Glutamatergic neuron (in vitro differentiated cells): ENCODE measurements at regions not wholly inside any gene's neighbourhood (a gene's known extent, or its start where the extent isn't known, plus 50 kb on each side); places are given as distances from the start of the nearest gene placed in this dataset.

Experiments used
- DNase-seq: peaks from one replicate; pipeline ENCODE4 v3.0.0; 2022
- H3K27ac Mint-ChIP-seq: one replicate; pipeline ENCODE4 v1.8.0; 2020; ENCODE audit warnings: mild to moderate bottlenecking, mixed read lengths, inconsistent platforms; ENCODE audit not compliant: unreplicated experiment
- H3K27me3 Mint-ChIP-seq: one replicate; pipeline ENCODE4 v1.8.0; 2020; ENCODE audit warnings: mild to moderate bottlenecking, moderate library complexity, mixed read lengths, inconsistent platforms; ENCODE audit not compliant: unreplicated experiment
- H3K36me3 Mint-ChIP-seq: one replicate; pipeline ENCODE4 v1.8.0; 2020; ENCODE audit warnings: mild to moderate bottlenecking, mixed read lengths, inconsistent platforms; ENCODE audit not compliant: unreplicated experiment
- H3K4me1 Mint-ChIP-seq: one replicate; pipeline ENCODE4 v1.8.0; 2020; ENCODE audit warnings: mild to moderate bottlenecking, low read depth, mixed read lengths, inconsistent platforms; ENCODE audit not compliant: unreplicated experiment
- H3K4me3 Mint-ChIP-seq: one replicate; pipeline ENCODE4 v1.8.0; 2020; ENCODE audit warnings: mild to moderate bottlenecking, mixed read lengths, inconsistent platforms; ENCODE audit not compliant: unreplicated experiment
- H3K9me3 Mint-ChIP-seq: one replicate; pipeline ENCODE4 v1.8.0; 2020; ENCODE audit warnings: mild to moderate bottlenecking, moderate library complexity, mixed read lengths, inconsistent platforms; ENCODE audit not compliant: unreplicated experiment
- CTCF ChIP-seq: fragments of 200-600 bp; sonication (generic); IDR thresholded peaks from one replicate; pipeline ENCODE4 v1.5.0; 2021; ENCODE audit not compliant: partially characterized antibody, unreplicated experiment

DNA sequence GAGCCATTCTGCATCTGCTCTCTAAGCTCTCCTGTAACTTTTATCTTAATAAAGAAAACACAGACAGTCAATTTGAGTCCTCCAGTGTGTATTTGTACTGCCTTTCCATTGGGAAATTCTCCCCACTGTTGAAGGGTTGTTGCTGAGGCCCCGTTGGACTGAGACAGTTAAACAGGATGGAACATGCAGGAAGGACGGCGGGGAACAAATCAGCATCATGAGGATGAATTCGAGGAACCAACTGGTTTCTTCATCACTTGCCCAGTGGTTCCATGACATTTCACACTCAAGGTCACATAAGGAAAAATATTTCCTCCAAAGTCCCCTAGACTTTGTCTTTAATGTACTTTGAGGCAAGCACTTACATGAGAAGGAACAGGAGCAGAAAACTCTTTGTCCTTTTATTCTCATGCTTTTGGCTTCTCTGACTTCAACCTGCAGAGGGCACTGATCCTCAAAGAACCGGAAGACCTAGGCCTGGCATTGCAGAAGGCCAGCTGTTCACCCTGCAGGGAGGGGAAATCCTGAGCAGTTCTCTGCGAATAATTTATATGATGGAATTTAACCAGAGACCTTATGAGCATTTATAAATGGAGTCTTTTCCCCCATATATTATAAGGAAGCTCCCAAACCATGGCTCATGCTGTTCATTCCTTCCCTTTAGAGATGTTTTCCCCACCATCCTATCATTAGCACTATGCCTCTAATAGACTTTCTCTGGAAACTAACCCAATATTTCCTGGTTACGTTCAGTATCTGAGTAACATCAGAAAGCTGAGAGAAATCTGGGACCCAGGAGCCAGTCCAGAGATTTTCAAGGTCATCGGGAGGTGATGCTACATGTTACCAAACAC, 55.2 kb upstream of the ADGRF1 start:
- TF ChIP-seq CTCF = peak; percentile 48
- no peak overlapping the region for H3K4me3 Mint-ChIP-seq
- H3K9me3 Mint-ChIP-seq = no peaks in the 10 kb centered on the region
- peak; percentile 47 for DNase-seq
- H3K4me1 Mint-ChIP-seq = peaks cover 3% of the 10 kb centered on the region
- no peak overlapping the region for H3K27ac Mint-ChIP-seq
- no peaks in the 10 kb centered on the region for H3K36me3 Mint-ChIP-seq
- peaks cover 1% of the 10 kb centered on the region for H3K27me3 Mint-ChIP-seq

DNA sequence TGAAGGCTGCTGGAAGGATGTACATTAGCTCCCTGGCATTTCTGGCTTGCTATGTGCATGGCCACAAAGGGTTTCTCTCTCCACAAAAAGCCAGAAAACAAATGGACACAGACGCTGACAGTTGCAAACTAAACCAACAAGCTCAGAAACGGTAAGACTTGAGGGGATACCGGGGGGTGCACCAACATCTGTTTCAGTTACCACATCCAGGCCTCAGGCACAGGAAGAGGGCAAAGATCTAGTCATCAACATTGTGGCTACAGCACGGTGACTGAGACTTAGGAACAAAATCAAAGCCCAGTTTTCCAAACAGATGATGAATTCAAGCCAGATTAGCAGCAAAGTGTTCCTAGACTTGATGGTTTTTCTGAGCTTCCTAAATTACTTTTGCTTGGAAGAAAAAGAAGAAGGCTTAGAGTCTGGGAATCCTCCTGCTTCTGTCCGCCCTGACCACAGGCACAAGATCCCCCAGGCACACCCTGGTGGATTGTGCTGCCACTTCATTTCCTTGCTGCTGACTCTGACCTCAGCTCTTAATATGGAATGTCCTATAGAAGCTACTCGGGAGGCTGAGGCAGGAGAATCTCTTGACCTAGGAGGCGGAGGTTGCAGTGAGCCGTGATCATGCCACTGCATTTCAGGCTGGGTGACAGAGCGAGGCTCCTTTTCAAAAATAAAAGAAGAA, 54.2 kb upstream of the ADGRF1 start:
- H3K27ac Mint-ChIP-seq = no peak overlapping the region
- no peak for DNase-seq

DNA sequence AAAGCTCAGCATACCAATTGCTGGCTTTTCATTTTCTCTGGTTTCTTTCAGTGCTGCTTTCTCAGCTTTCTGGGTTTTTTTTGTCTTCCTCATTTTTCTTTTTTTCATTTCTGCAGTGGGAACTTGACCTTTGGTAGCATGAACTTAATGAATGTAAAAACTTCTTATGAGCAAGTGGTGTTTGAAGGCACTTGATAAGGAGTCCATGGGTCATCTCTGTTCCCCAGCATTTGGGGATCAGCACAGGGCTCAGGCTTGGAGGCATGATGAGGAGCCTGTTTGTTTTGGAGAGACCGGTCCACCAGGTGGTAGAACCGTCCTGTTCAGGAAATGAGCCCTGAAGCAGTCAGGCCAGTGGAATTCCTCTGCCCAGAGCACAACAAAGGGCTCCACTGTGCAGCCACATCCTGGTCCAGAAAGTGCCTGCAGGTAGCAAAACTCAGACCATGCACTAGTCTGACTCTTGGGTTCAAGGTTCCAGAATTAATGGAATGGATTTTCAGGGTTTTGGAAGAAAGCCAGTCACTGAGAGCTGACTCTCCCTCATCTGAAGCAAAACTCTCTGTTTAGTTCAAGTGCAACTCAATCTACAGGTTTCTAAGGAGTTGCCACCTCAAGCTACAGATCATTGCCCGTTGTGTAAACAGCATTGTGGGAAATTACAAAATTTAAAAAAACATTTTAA, 52.3 kb upstream of the ADGRF1 start:
- peaks cover 3% of the 10 kb centered on the region for H3K4me1 Mint-ChIP-seq
- peaks cover 3% of the 10 kb centered on the region for H3K27me3 Mint-ChIP-seq
- no peak for TF ChIP-seq CTCF
- DNase-seq = no peak
- H3K4me3 Mint-ChIP-seq = no peak overlapping the region
- H3K27ac Mint-ChIP-seq = no peak overlapping the region
- H3K36me3 Mint-ChIP-seq = no peaks in the 10 kb centered on the region
- no peaks in the 10 kb centered on the region for H3K9me3 Mint-ChIP-seq

More for the DNA sequence above, 54.2 kb upstream of the ADGRF1 start:
- H3K4me1 Mint-ChIP-seq = peaks cover 3% of the 10 kb centered on the region
- no peaks in the 10 kb centered on the region for H3K36me3 Mint-ChIP-seq
- H3K27me3 Mint-ChIP-seq = peaks cover 1% of the 10 kb centered on the region
- no peaks in the 10 kb centered on the region for H3K9me3 Mint-ChIP-seq
- no peak overlapping the region for H3K4me3 Mint-ChIP-seq
- TF ChIP-seq CTCF = no peak

GRCh38 chr6:47093169-47093568, 51.0 kb upstream of the ADGRF1 start:
- peaks cover 3% of the 10 kb centered on the region for H3K4me1 Mint-ChIP-seq
- H3K27ac Mint-ChIP-seq = no peak overlapping the region
- no peak for DNase-seq
- no peaks in the 10 kb centered on the region for H3K9me3 Mint-ChIP-seq
- no peak for TF ChIP-seq CTCF
- H3K27me3 Mint-ChIP-seq = peaks cover 3% of the 10 kb centered on the region
- no peak overlapping the region for H3K4me3 Mint-ChIP-seq
- H3K36me3 Mint-ChIP-seq = no peaks in the 10 kb centered on the region
